H1 (cell line): ENCODE measurements at regions not wholly inside any gene's neighbourhood (a gene's known extent, or its start where the extent isn't known, plus 50 kb on each side); places are given as distances from the start of the nearest gene placed in this dataset.

ENCODE experiments used
- CTCF ChIA-PET: fragments of 300-600 bp; sonication (Branson Sonifier 250); formaldehyde crosslinking; loops from one replicate; lab custom pipeline; 2021; ENCODE audit not compliant: partially characterized antibody; lab: Charles Lee
- POLR2A ChIA-PET: fragments of 300-600 bp; sonication (Branson Sonifier 250); formaldehyde crosslinking; loops from one replicate; lab custom pipeline; 2021; ENCODE audit warnings: inconsistent platforms; ENCODE audit not compliant: partially characterized antibody; lab: Charles Lee
- DNase-seq, 2 experiments: peaks; one replicate each; pipeline versions ENCODE4 v3.0.0 to v3.0.0-alpha.2; 2010 to 2022; ENCODE audit warnings: low spot score in 2 of 2, low read depth in 1 of 2, mixed read lengths in 1 of 2
- FAIRE-seq: peaks from 2 replicates; lab custom pipeline; 2011; peaks lifted over from hg19 to GRCh38; lab: Jason Lieb, UNC
- H2AFZ ChIP-seq: 2 replicates; pipeline ENCODE4 v1.8.1; 2012; ENCODE audit warnings: low read length, inconsistent platforms
- H2AK5ac ChIP-seq: 2 replicates; pipeline ENCODE4 v1.6.1; 2013; ENCODE audit warnings: low read depth, low read length
- H2BK120ac ChIP-seq: replicated peaks from 2 replicates; pipeline ENCODE3; 2013; ENCODE audit warnings: low read depth, low read length, inconsistent platforms
- H2BK12ac ChIP-seq: 2 replicates; pipeline ENCODE4 v1.6.1; 2013; ENCODE audit warnings: low read depth, low read length
- H2BK15ac ChIP-seq: 2 replicates; pipeline ENCODE4 v1.6.1; 2013; ENCODE audit warnings: low read length
- H2BK20ac ChIP-seq: 2 replicates; pipeline ENCODE4 v1.6.1; 2013; ENCODE audit warnings: low read length
- H2BK5ac ChIP-seq: 2 replicates; pipeline ENCODE4 v1.6.1; 2013; ENCODE audit warnings: low read depth, low read length
- H3K14ac ChIP-seq: 2 replicates; pipeline ENCODE4 v1.6.1; 2013; ENCODE audit warnings: inconsistent platforms; ENCODE audit not compliant: insufficient read length
- H3K18ac ChIP-seq: 2 replicates; pipeline ENCODE4 v1.6.1; 2013; ENCODE audit warnings: low read length; ENCODE audit errors: extremely low read depth
- H3K23ac ChIP-seq: 2 replicates; pipeline ENCODE4 v1.6.1; 2013; ENCODE audit warnings: inconsistent platforms; ENCODE audit not compliant: insufficient read length
- H3K23me2 ChIP-seq: 2 replicates; pipeline ENCODE4 v1.6.1; 2013; ENCODE audit warnings: low read depth, low read length
- H3K27ac ChIP-seq: 2 replicates; pipeline ENCODE4 v1.6.1; 2011; ENCODE audit warnings: low read depth, low read length, inconsistent platforms
- H3K27me3 ChIP-seq, 4 experiments: replicated peaks in 1 of 4; 1 replicate in 1 of 4; 2 replicates in 3 of 4; pipeline versions ENCODE4 v1.6.1 to v1.8.1; 2011 to 2013; ENCODE audit warnings: low read length in 3 of 4, mild to moderate bottlenecking in 3 of 4, inconsistent platforms in 2 of 4, mixed read lengths in 2 of 4, moderate library complexity in 1 of 4; ENCODE audit not compliant: control insufficient read depth in 3 of 4, insufficient read depth in 3 of 4; ENCODE audit errors: extremely low read depth in 1 of 4
- H3K36me3 ChIP-seq, 4 experiments: 2 replicates each; pipeline versions ENCODE4 v1.6.1 to v1.8.1; 2011 to 2013; ENCODE audit warnings: mild to moderate bottlenecking in 4 of 4, low read length in 3 of 4, moderate library complexity in 2 of 4, control low read depth in 1 of 4, inconsistent platforms in 1 of 4; ENCODE audit not compliant: insufficient read depth in 4 of 4, control insufficient read depth in 2 of 4
- H3K4ac ChIP-seq: replicated peaks from 2 replicates; pipeline ENCODE3; 2013; ENCODE audit warnings: low read length, low read depth, mixed read lengths, inconsistent platforms; ENCODE audit not compliant: insufficient read length
- H3K4me1 ChIP-seq, 4 experiments: replicated peaks in 1 of 4; 1 replicate in 1 of 4; 2 replicates in 3 of 4; pipeline versions ENCODE4 v1.6.1 to v1.8.1; 2011 to 2013; ENCODE audit warnings: low read length in 3 of 4, inconsistent platforms in 2 of 4, mixed read lengths in 1 of 4; ENCODE audit not compliant: insufficient read depth in 4 of 4, control insufficient read depth in 3 of 4
- H3K4me2 ChIP-seq, 2 experiments: 2 replicates each; pipeline versions ENCODE4 v1.6.1 to v1.8.1; 2011 to 2013; ENCODE audit warnings: low read depth in 2 of 2, low read length in 2 of 2, control low read depth in 1 of 2, inconsistent platforms in 1 of 2, mild to moderate bottlenecking in 1 of 2; ENCODE audit not compliant: insufficient read depth in 1 of 2
- H3K4me3 ChIP-seq, 4 experiments: fragments of 200-600, 300-600 bp in 1 of 4; sonication (generic), shearing (Covaris generic), sonication (Bioruptor Twin) in 1 of 4; 2 replicates each; pipeline versions ENCODE4 v1.5.1 to v1.8.1; 2011 to 2016; ENCODE audit warnings: low read length in 4 of 4, low read depth in 3 of 4, control low read depth in 2 of 4, inconsistent platforms in 2 of 4, mild to moderate bottlenecking in 2 of 4, mixed read lengths in 1 of 4, moderate library complexity in 1 of 4; ENCODE audit not compliant: insufficient read depth in 2 of 4; ENCODE audit errors: extremely low read depth in 1 of 4
- H3K56ac ChIP-seq: replicated peaks from 2 replicates; pipeline ENCODE3; 2013; ENCODE audit warnings: low read depth, mild to moderate bottlenecking, mixed read lengths, low read length, inconsistent platforms; ENCODE audit not compliant: insufficient read length
- H3K79me1 ChIP-seq: 2 replicates; pipeline ENCODE4 v1.6.1; 2013; ENCODE audit warnings: low read depth, low read length, control low read depth
- H3K79me2 ChIP-seq, 2 experiments: 2 replicates each; pipeline versions ENCODE4 v1.6.1 to v1.8.1; 2012 to 2013; ENCODE audit warnings: low read length in 2 of 2, mild to moderate bottlenecking in 2 of 2, inconsistent platforms in 1 of 2; ENCODE audit not compliant: insufficient read depth in 2 of 2, control insufficient read depth in 1 of 2
- H3K9ac ChIP-seq, 4 experiments: replicated peaks in 1 of 4; 1 replicate in 1 of 4; 2 replicates in 3 of 4; pipeline versions ENCODE4 v1.6.1 to v1.8.1; 2011 to 2013; ENCODE audit warnings: low read depth in 3 of 4, low read length in 3 of 4, control low read depth in 2 of 4, mild to moderate bottlenecking in 2 of 4, moderate library complexity in 2 of 4, inconsistent platforms in 1 of 4; ENCODE audit errors: extremely low read depth in 1 of 4
- H3K9me3 ChIP-seq, 2 experiments: 2 replicates each; pipeline versions ENCODE4 v1.6.1 to v1.8.1; 2012 to 2013; ENCODE audit warnings: mild to moderate bottlenecking in 2 of 2, moderate library complexity in 2 of 2, control low read depth in 1 of 2, inconsistent platforms in 1 of 2, low read depth in 1 of 2, low read length in 1 of 2, mixed read lengths in 1 of 2; ENCODE audit not compliant: insufficient read depth in 2 of 2
- H4K20me1 ChIP-seq, 2 experiments: replicated peaks in 1 of 2; 2 replicates each; pipeline versions ENCODE3 to v1.8.1; 2011 to 2013; ENCODE audit warnings: inconsistent platforms in 2 of 2, low read length in 2 of 2, mild to moderate bottlenecking in 1 of 2; ENCODE audit not compliant: insufficient read depth in 2 of 2, control insufficient read depth in 1 of 2
- H4K5ac ChIP-seq: 2 replicates; pipeline ENCODE4 v1.6.1; 2013; ENCODE audit warnings: low read length, low read depth, mixed read lengths, inconsistent platforms; ENCODE audit not compliant: insufficient read length
- H4K8ac ChIP-seq: 2 replicates; pipeline ENCODE4 v1.8.0; 2013; ENCODE audit warnings: mild to moderate bottlenecking, moderate library complexity, low read length, inconsistent platforms; ENCODE audit not compliant: insufficient read depth; ENCODE audit errors: extremely low read depth
- H4K91ac ChIP-seq: replicated peaks from 2 replicates; pipeline ENCODE3; 2013; ENCODE audit warnings: low read length, mixed read lengths, inconsistent platforms; ENCODE audit not compliant: insufficient read length
- CTCF ChIP-seq, 3 experiments: IDR thresholded peaks; 1 replicate in 2 of 3; 2 replicates in 1 of 3; pipeline versions ENCODE4 v1.5.1 to v1.6.1; 2011; ENCODE audit warnings: low read length in 3 of 3, mild to moderate bottlenecking in 3 of 3, inconsistent platforms in 2 of 3, low read depth in 1 of 3, moderate library complexity in 1 of 3; ENCODE audit not compliant: insufficient read depth in 1 of 3; ENCODE audit errors: control extremely low read depth in 1 of 3
- JUN ChIP-seq: IDR thresholded peaks from 2 replicates; pipeline ENCODE4 v1.6.1; 2011; ENCODE audit warnings: low read depth, mild to moderate bottlenecking, improper control_type of control experiment, low read length
- POLR2A ChIP-seq, 2 experiments: IDR thresholded peaks; 1 replicate in 1 of 2; 2 replicates in 1 of 2; pipeline ENCODE4 v1.6.1; 2011; ENCODE audit warnings: low read depth in 2 of 2, low read length in 2 of 2, mild to moderate bottlenecking in 2 of 2; ENCODE audit errors: control extremely low read depth in 1 of 2
- SP4 ChIP-seq: IDR thresholded peaks from 2 replicates; pipeline ENCODE4 v1.6.1; 2012; ENCODE audit warnings: low read length, inconsistent platforms

DNA sequence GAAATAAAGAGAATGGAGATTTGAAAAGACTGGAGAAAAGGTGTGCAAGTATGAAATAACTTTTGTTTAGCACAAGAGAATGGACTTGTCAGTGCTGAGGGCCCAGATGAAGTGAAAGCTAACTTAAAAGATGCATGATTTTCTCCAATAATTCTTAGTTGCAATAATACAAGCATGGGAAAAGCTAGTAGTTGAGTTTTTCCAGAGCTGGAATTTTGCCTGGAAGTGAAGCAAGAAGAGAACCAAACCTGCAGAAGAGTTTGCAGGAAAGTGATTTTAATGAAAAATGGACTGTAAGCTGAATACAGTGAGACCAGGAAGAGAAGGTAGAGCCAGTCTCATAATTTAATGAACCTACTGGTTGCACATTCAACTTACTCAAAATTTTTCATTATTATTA is 69.3 kb upstream of the FSCB start:
- no peaks in the 10 kb centered on the region for H3K79me2 ChIP-seq
- no peaks in the 10 kb centered on the region for H3K23me2 ChIP-seq
- FAIRE-seq (no peak), DNase-seq (no peak)
- H2AFZ ChIP-seq, result no peak overlapping the region
- H3K23ac ChIP-seq, result no peak overlapping the region
- ChIA-PET CTCF (no interaction called here), POLR2A (interaction anchor here (0.5 kb wide), 1 partner anchor 307 kb away, joined by 3 read pairs; no protein-coding TSS in a partner anchor)
- H3K27me3 ChIP-seq, result no peaks in the 10 kb centered on the region
- H3K4me1 ChIP-seq, result no peaks in the 10 kb centered on the region
- no peak overlapping the region for H2BK20ac ChIP-seq
- no peak overlapping the region for H3K4me3 ChIP-seq
- H2BK12ac ChIP-seq, result no peak overlapping the region
- TF ChIP-seq POLR2A (IDR thresholded peaks at IDR 0.05; ENCODE audit: control extremely low read depth in 1 of 2, low read depth in 2 of 2, low read length in 2 of 2) (no peak), JUN (no peak), CTCF (IDR thresholded peaks at IDR 0.05; ENCODE audit: control extremely low read depth in 1 of 3, insufficient read depth in 1 of 3, low read depth in 1 of 3, low read length in 3 of 3) (no peak), SP4 (no peak)
- H2AK5ac ChIP-seq, result no peak overlapping the region
- H2BK15ac ChIP-seq, result no peak overlapping the region
- no peak overlapping the region for H3K9ac ChIP-seq
- H4K8ac ChIP-seq, result no peak overlapping the region
- H2BK5ac ChIP-seq, result no peak overlapping the region
- H3K4me2 ChIP-seq, result no peak overlapping the region
- H4K91ac ChIP-seq, result no peak overlapping the region
- H3K4ac ChIP-seq, result no peak overlapping the region
- H3K27ac ChIP-seq, result no peak overlapping the region
- H3K36me3 ChIP-seq, result no peaks in the 10 kb centered on the region
- no peak overlapping the region for H3K18ac ChIP-seq
- no peak overlapping the region for H3K56ac ChIP-seq
- no peak overlapping the region for H2BK120ac ChIP-seq
- H3K9me3 ChIP-seq, result 0 out of 4 replicates have a peak, but pooled peaks cover 0 to 3% of the 10 kb centered on the region in 2 experiments
- H4K20me1 ChIP-seq, result no peaks in the 10 kb centered on the region
- no peak overlapping the region for H3K14ac ChIP-seq
- H4K5ac ChIP-seq, result no peak overlapping the region
- H3K79me1 ChIP-seq, result no peaks in the 10 kb centered on the region
